OCI-LY7 (cell line): ENCODE measurements at regions not wholly inside any gene's neighbourhood (a gene's known extent, or its start where the extent isn't known, plus 50 kb on each side); places are given as distances from the start of the nearest gene placed in this dataset.

Experiments
- CTCF ChIP-seq: fragments of 200-600 bp; sonication (generic); conservative IDR thresholded peaks from 2 replicates; pipeline ENCODE4 v1.5.1; 2014; ENCODE audit warnings: mild to moderate bottlenecking, antibody characterized with exemption, low read length, moderate library complexity, mixed read lengths
- EZH2phosphoT487 ChIP-seq: fragments of 200-600 bp; sonication (generic); IDR thresholded peaks from 2 replicates; pipeline ENCODE4 v1.6.1; 2018; ENCODE audit warnings: low read depth, borderline replicate concordance, mild to moderate bottlenecking, mixed run types, antibody characterized with exemption, low read length, moderate library complexity, mixed read lengths

DNA sequence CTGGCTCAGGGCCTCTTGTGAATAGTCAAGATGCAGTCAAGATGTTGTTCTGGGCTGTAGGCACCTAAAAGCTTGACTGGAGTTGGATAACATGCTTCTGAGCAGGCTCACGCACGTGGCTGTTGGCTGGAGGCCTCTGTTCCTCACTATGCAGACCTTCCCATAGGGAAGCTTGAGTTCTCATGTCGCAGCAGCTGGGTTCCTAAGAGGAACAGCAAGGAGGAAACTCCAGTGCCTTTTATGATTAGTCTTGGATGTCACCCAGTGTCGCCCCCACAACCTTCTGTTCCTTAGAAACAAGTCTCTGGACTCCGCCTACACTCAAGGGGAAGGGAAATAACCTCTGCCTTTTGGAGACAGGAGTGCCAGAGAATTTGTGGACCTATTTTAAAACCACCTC lies 210.7 kb downstream of the BCAS1 start:
- TF ChIP-seq CTCF (no peak), EZH2phosphoT487 (no peak)
